SK-N-SH (cell line): ENCODE measurements at regions not wholly inside any gene's neighbourhood (a gene's known extent, or its start where the extent isn't known, plus 50 kb on each side); places are given as distances from the start of the nearest gene placed in this dataset.

Experiments used
- CTCF ChIA-PET: fragments of 300-600, 350-600 bp; formaldehyde crosslinking; extraction: SDS; loops from one replicate; lab custom pipeline; 2021; lab: Yijun Ruan, JAX
- POLR2A ChIA-PET: fragments of 350-600 bp; sonication (Branson Sonifier 250); formaldehyde crosslinking; extraction: SDS; loops from one replicate; lab custom pipeline; 2020; ENCODE audit warnings: antibody characterized with exemption, inconsistent platforms; lab: Yijun Ruan, JAX
- DNase-seq: peaks from one replicate; pipeline ENCODE4 v3.0.0; 2012
- H2AFZ ChIP-seq: fragments of 200-600 bp; sonication (generic); 2 replicates; pipeline ENCODE4 v1.8.1; 2016; ENCODE audit warnings: antibody characterized with exemption, mild to moderate bottlenecking, low read depth
- H3F3A ChIP-seq: fragments of 200-600 bp; sonication (generic); replicated peaks from 2 replicates; pipeline ENCODE3; 2016; ENCODE audit warnings: antibody characterized with exemption, mild to moderate bottlenecking; ENCODE audit not compliant: insufficient read depth
- H3K27ac ChIP-seq, 2 experiments: fragments of 200-500 bp in 1 of 2; fragments of 200-600 bp in 1 of 2; sonication (Bioruptor generic) in 1 of 2; sonication (generic), shearing (Covaris generic) in 1 of 2; 2 replicates each; pipeline versions ENCODE4 v1.5.1 to v1.6.1; 2014 to 2016; ENCODE audit warnings: low read depth in 2 of 2, inconsistent platforms in 1 of 2, low read length in 1 of 2, mild to moderate bottlenecking in 1 of 2, mixed read lengths in 1 of 2
- H3K27me3 ChIP-seq: fragments of 200-600 bp; sonication (generic), shearing (Covaris generic); 2 replicates; pipeline ENCODE4 v1.6.1; 2016; ENCODE audit warnings: mixed run types; ENCODE audit not compliant: insufficient read depth
- H3K36me3 ChIP-seq, 2 experiments: fragments of 200-500 bp in 1 of 2; fragments of 200-600 bp in 1 of 2; sonication (Bioruptor generic) in 1 of 2; sonication (generic) in 1 of 2; replicated peaks in 1 of 2; 2 replicates each; pipeline versions ENCODE3 to v1.5.1; 2014 to 2016; ENCODE audit warnings: low read length in 1 of 2, mild to moderate bottlenecking in 1 of 2; ENCODE audit not compliant: insufficient read depth in 2 of 2, control insufficient read depth in 1 of 2
- H3K4me1 ChIP-seq, 2 experiments: fragments of 200-500 bp in 1 of 2; fragments of 200-600 bp in 1 of 2; sonication (Bioruptor generic) in 1 of 2; sonication (generic), shearing (Covaris generic) in 1 of 2; 2 replicates each; pipeline versions ENCODE4 v1.5.1 to v1.6.1; 2014 to 2016; ENCODE audit warnings: low read depth in 1 of 2, low read length in 1 of 2, mixed run types in 1 of 2; ENCODE audit not compliant: insufficient read depth in 2 of 2, control insufficient read depth in 1 of 2
- H3K4me2 ChIP-seq: fragments of 200-600 bp; sonication (generic), shearing (Covaris generic); 2 replicates; pipeline ENCODE4 v1.6.1; 2017; ENCODE audit warnings: mixed run types
- H3K4me3 ChIP-seq, 2 experiments: fragments of 200-500 bp in 1 of 2; fragments of 200-600 bp in 1 of 2; sonication (Bioruptor generic) in 1 of 2; sonication (generic), shearing (Covaris generic) in 1 of 2; 2 replicates each; pipeline versions ENCODE4 v1.5.1 to v1.8.1; 2014 to 2016; ENCODE audit warnings: low read depth in 2 of 2, inconsistent platforms in 1 of 2, low read length in 1 of 2, mild to moderate bottlenecking in 1 of 2, mixed read lengths in 1 of 2, moderate library complexity in 1 of 2
- H3K79me2 ChIP-seq: fragments of 200-600 bp; sonication (generic); 2 replicates; pipeline ENCODE4 v1.8.1; 2017; ENCODE audit warnings: mild to moderate bottlenecking; ENCODE audit not compliant: insufficient read depth
- H3K9ac ChIP-seq: fragments of 200-600 bp; sonication (generic); 2 replicates; pipeline ENCODE4 v1.6.1; 2017; ENCODE audit warnings: mixed run types
- H3K9me2 ChIP-seq: fragments of 200-600 bp; sonication (generic); 2 replicates; pipeline ENCODE4 v1.6.1; 2017; ENCODE audit warnings: mixed run types
- H3K9me3 ChIP-seq: fragments of 200-600 bp; sonication (generic); 2 replicates; pipeline ENCODE4 v1.6.1; 2017; ENCODE audit warnings: mixed run types, mild to moderate bottlenecking, moderate library complexity
- H4K20me1 ChIP-seq: fragments of 200-600 bp; sonication (generic); 2 replicates; pipeline ENCODE4 v1.6.1; 2017; ENCODE audit warnings: mild to moderate bottlenecking, mixed run types; ENCODE audit not compliant: insufficient read depth
- ELF1 ChIP-seq: IDR thresholded peaks from 2 replicates; pipeline ENCODE4 v1.4.0; 2012
- EP300 ChIP-seq, 2 experiments: IDR thresholded peaks; 2 replicates each; pipeline versions ENCODE4 v1.4.0 to v1.6.1; 2012; ENCODE audit warnings: borderline replicate concordance in 1 of 2, low read depth in 1 of 2, low read length in 1 of 2
- FOSL2 ChIP-seq: IDR thresholded peaks from 2 replicates; pipeline ENCODE4 v1.4.0; 2012; ENCODE audit warnings: low read depth, mild to moderate bottlenecking, moderate library complexity, borderline replicate concordance
- FOXJ3 ChIP-seq: sonication (generic); formaldehyde crosslinking; IDR thresholded peaks from 2 replicates; pipeline ENCODE4 v1.5.1; 2020; ENCODE audit warnings: mild to moderate bottlenecking, missing genetic modification reagents
- JUND ChIP-seq: IDR thresholded peaks from 2 replicates; pipeline ENCODE4 v1.4.0; 2012
- MAX ChIP-seq: IDR thresholded peaks from 2 replicates; pipeline ENCODE4 v1.4.0; 2012; ENCODE audit warnings: low read depth
- MEF2A ChIP-seq: IDR thresholded peaks from 2 replicates; pipeline ENCODE4 v1.4.0; 2012; ENCODE audit warnings: low read depth, borderline replicate concordance
- NFIC ChIP-seq: IDR thresholded peaks from 2 replicates; pipeline ENCODE4 v1.4.0; 2012; ENCODE audit warnings: borderline replicate concordance
- POLR2AphosphoS5 ChIP-seq: IDR thresholded peaks from 2 replicates; pipeline ENCODE4 v1.6.1; 2012; ENCODE audit warnings: low read depth, low read length
- RXRA ChIP-seq: IDR thresholded peaks from 2 replicates; pipeline ENCODE4 v1.4.0; 2012; ENCODE audit warnings: low read depth, mild to moderate bottlenecking, borderline replicate concordance
- SIN3A ChIP-seq: IDR thresholded peaks from 2 replicates; pipeline ENCODE4 v1.6.1; 2012; ENCODE audit warnings: low read depth, mild to moderate bottlenecking, low read length, moderate library complexity, borderline replicate concordance
- TAF1 ChIP-seq: IDR thresholded peaks from 2 replicates; pipeline ENCODE4 v1.6.1; 2012; ENCODE audit warnings: low read depth, mild to moderate bottlenecking, low read length, moderate library complexity, borderline replicate concordance
- TCF12 ChIP-seq: IDR thresholded peaks from 2 replicates; pipeline ENCODE4 v1.4.0; 2012
- TEAD4 ChIP-seq: IDR thresholded peaks from 2 replicates; pipeline ENCODE4 v1.4.0; 2012; ENCODE audit warnings: mild to moderate bottlenecking, borderline replicate concordance; ENCODE audit not compliant: insufficient read depth
- YY1 ChIP-seq: IDR thresholded peaks from 2 replicates; pipeline ENCODE4 v1.4.0; 2012; ENCODE audit warnings: low read depth, mild to moderate bottlenecking
- WGBS: methylation state at CpG from one replicate; pipeline ENCODE4 v1.1.6; 2017; ENCODE audit warnings: low lambda C conversion rate; 5-methylcytosine and 5-hydroxymethylcytosine counted together
- TF ChIP-seq, protein P1 (sequence below): IDR thresholded peaks from 2 replicates; pipeline ENCODE4 v1.4.0; 2012; ENCODE audit warnings: low read depth, borderline replicate concordance
- TF ChIP-seq, protein P2 (sequence below): IDR thresholded peaks from 2 replicates; pipeline ENCODE4 v1.6.1; 2012; ENCODE audit warnings: mild to moderate bottlenecking, low read depth, low read length, moderate library complexity

DNA sequence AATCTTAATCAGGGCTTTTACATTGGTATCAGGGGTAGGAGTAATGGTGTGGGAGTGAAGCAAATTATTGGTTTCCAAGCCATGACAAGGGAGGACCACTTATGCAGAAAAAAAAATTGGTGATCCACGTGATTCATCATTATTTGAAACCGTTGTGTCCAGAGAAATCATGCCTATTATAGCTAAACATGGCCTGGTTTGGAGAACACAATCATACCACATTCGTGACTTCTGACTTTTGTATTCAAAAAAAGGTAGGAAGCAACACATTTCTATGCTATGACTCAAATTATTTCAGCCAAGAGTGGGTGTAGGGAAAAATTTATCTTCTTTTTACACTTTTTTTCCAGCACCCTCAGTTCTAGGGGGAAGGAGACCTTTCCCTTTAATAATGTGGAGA lies 924.3 kb upstream of the GBE1 start:
- POLR2A ChIA-PET, result no interaction called here
- CTCF ChIA-PET, result no interaction called here
- H3K4me2 ChIP-seq, result no peak overlapping the region
- H3K4me3 ChIP-seq, result no peak overlapping the region
- no peak overlapping the region for H3K9ac ChIP-seq
- no peaks in the 10 kb centered on the region for H3K4me1 ChIP-seq
- H3K36me3 ChIP-seq, result no peaks in the 10 kb centered on the region
- no peaks in the 10 kb centered on the region for H4K20me1 ChIP-seq
- H3K9me2 ChIP-seq, result no peaks in the 10 kb centered on the region
- H2AFZ ChIP-seq, result no peak overlapping the region
- H3K27me3 ChIP-seq, result no peaks in the 10 kb centered on the region
- no peak overlapping the region for H3K27ac ChIP-seq
- TF ChIP-seq EP300 (IDR thresholded peaks at IDR 0.05; ENCODE audit: borderline replicate concordance in 1 of 2, low read depth in 1 of 2, low read length in 1 of 2) (no peak), RXRA (no peak), MEF2A (no peak)
- no peak for DNase-seq
- H3K79me2 ChIP-seq, result no peaks in the 10 kb centered on the region
- H3K9me3 ChIP-seq, result no peaks in the 10 kb centered on the region
- WGBS, result 0% methylated on average over 3 of the region's 3 CpGs
- no peaks in the 10 kb centered on the region for H3F3A ChIP-seq

- 4% methylated on average over 1 of the region's 1 CpG for WGBS
- Histone ChIP-seq H3K36me3 (no peaks in the 10 kb centered on the region), H2AFZ (no peak overlapping the region), H3K4me1 (no peaks in the 10 kb centered on the region), H3K79me2 (no peaks in the 10 kb centered on the region), H3K9ac (no peak overlapping the region), H3K4me3 (no peak overlapping the region), H3K4me2 (no peak overlapping the region), H4K20me1 (no peaks in the 10 kb centered on the region), H3K9me2 (no peaks in the 10 kb centered on the region), H3K27ac (no peak overlapping the region), H3F3A (no peaks in the 10 kb centered on the region), H3K27me3 (no peaks in the 10 kb centered on the region), H3K9me3 (no peaks in the 10 kb centered on the region)
- TF ChIP-seq MEF2A (no peak), YY1 (no peak), FOXJ3 (CRISPR knock-in tag) (no peak), POLR2AphosphoS5 (no peak), FOSL2 (no peak), MAX (no peak), JUND (no peak), TCF12 (no peak), SIN3A (no peak), ELF1 (no peak), TEAD4 (no peak), NFIC (no peak), TAF1 (no peak)
- TF ChIP-seq, protein P1, sequence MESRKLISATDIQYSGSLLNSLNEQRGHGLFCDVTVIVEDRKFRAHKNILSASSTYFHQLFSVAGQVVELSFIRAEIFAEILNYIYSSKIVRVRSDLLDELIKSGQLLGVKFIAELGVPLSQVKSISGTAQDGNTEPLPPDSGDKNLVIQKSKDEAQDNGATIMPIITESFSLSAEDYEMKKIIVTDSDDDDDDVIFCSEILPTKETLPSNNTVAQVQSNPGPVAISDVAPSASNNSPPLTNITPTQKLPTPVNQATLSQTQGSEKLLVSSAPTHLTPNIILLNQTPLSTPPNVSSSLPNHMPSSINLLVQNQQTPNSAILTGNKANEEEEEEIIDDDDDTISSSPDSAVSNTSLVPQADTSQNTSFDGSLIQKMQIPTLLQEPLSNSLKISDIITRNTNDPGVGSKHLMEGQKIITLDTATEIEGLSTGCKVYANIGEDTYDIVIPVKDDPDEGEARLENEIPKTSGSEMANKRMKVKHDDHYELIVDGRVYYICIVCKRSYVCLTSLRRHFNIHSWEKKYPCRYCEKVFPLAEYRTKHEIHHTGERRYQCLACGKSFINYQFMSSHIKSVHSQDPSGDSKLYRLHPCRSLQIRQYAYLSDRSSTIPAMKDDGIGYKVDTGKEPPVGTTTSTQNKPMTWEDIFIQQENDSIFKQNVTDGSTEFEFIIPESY, result no peak
- TF ChIP-seq, protein P2, sequence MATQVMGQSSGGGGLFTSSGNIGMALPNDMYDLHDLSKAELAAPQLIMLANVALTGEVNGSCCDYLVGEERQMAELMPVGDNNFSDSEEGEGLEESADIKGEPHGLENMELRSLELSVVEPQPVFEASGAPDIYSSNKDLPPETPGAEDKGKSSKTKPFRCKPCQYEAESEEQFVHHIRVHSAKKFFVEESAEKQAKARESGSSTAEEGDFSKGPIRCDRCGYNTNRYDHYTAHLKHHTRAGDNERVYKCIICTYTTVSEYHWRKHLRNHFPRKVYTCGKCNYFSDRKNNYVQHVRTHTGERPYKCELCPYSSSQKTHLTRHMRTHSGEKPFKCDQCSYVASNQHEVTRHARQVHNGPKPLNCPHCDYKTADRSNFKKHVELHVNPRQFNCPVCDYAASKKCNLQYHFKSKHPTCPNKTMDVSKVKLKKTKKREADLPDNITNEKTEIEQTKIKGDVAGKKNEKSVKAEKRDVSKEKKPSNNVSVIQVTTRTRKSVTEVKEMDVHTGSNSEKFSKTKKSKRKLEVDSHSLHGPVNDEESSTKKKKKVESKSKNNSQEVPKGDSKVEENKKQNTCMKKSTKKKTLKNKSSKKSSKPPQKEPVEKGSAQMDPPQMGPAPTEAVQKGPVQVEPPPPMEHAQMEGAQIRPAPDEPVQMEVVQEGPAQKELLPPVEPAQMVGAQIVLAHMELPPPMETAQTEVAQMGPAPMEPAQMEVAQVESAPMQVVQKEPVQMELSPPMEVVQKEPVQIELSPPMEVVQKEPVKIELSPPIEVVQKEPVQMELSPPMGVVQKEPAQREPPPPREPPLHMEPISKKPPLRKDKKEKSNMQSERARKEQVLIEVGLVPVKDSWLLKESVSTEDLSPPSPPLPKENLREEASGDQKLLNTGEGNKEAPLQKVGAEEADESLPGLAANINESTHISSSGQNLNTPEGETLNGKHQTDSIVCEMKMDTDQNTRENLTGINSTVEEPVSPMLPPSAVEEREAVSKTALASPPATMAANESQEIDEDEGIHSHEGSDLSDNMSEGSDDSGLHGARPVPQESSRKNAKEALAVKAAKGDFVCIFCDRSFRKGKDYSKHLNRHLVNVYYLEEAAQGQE, result no peak
- DNase-seq, result no peak
- ChIA-PET CTCF (no interaction called here), POLR2A (no interaction called here)
Measured at GRCh38 chr3:82676356-82677026, 915.0 kb upstream of the GBE1 start.
